ENCODE measurements at regions not wholly inside any gene's neighbourhood (a gene's known extent, or its start where the extent isn't known, plus 50 kb on each side); places are given as distances from the start of the nearest gene placed in this dataset.

GRCh38 chr12:107457362-107457935 lies 228.2 kb upstream of the PWP1 start:
- POLR2A ChIA-PET, result interaction anchor here (0.7 kb wide), 2 partner anchors 15 to 17 kb away, joined by 3 read pairs; no protein-coding TSS in a partner anchor
- Histone ChIP-seq H3K9me2 (ENCODE audit: insufficient read depth, low read length) (no peaks in the 10 kb centered on the region), H3K36me3 (ENCODE audit: insufficient read depth, low read length) (no peaks in the 10 kb centered on the region), H4K20me1 (ENCODE audit: insufficient read depth, low read length) (no peaks in the 10 kb centered on the region), H3K9me3 (ENCODE audit: low read length) (no peaks in the 10 kb centered on the region), H3K27ac (ENCODE audit: low read depth, low read length, poor library complexity, severe bottlenecking) (no peak overlapping the region), H3K4me3 (ENCODE audit: low read depth, low read length, poor library complexity, severe bottlenecking) (no peak overlapping the region), H3K4me1 (ENCODE audit: insufficient read depth, low read length, poor library complexity, severe bottlenecking) (no peaks in the 10 kb centered on the region), H3K79me2 (ENCODE audit: insufficient read depth, low read depth, low read length) (no peaks in the 10 kb centered on the region), H2AFZ (ENCODE audit: low read length) (no peak overlapping the region), H3K4me2 (ENCODE audit: low read length) (no peak overlapping the region)
- no peak for DNase-seq (ENCODE audit: low spot score)
- TF ChIP-seq EZH2phosphoT487 (IDR thresholded peaks at IDR 0.05; ENCODE audit: borderline replicate concordance, low read depth, low read length), result no peak
- no peak for TF ChIP-seq CTCF (conservative IDR thresholded peaks at IDR 0.05; ENCODE audit: low read length)
- intact Hi-C loops (cut with micrococcal nuclease; ENCODE audit: unreplicated experiment), result no loop called here
- CTCF ChIA-PET (ENCODE audit: unreplicated experiment), result no interaction called here
- no TSS peak for BruUV-seq (replicated peaks)

GRCh38 chr12:107458163-107458562 lies 227.4 kb upstream of the PWP1 start:
- Histone ChIP-seq H3K4me3 (ENCODE audit: low read depth, low read length, poor library complexity, severe bottlenecking) (no peak overlapping the region), H3K9me3 (ENCODE audit: low read length) (no peaks in the 10 kb centered on the region), H3K36me3 (ENCODE audit: insufficient read depth, low read length) (no peaks in the 10 kb centered on the region), H3K4me1 (ENCODE audit: insufficient read depth, low read length, poor library complexity, severe bottlenecking) (no peaks in the 10 kb centered on the region), H3K79me2 (ENCODE audit: insufficient read depth, low read depth, low read length) (no peaks in the 10 kb centered on the region), H3K4me2 (ENCODE audit: low read length) (no peak overlapping the region), H4K20me1 (ENCODE audit: insufficient read depth, low read length) (no peaks in the 10 kb centered on the region), H2AFZ (ENCODE audit: low read length) (no peak overlapping the region), H3K27ac (ENCODE audit: low read depth, low read length, poor library complexity, severe bottlenecking) (no peak overlapping the region), H3K9me2 (ENCODE audit: insufficient read depth, low read length) (no peaks in the 10 kb centered on the region)
- CTCF ChIA-PET (ENCODE audit: unreplicated experiment), result no interaction called here
- POLR2A ChIA-PET, result interaction anchor here (0.6 to 0.7 kb wide), 2 partner anchors 14 to 20 kb away, joined by 3 read pairs; no protein-coding TSS in a partner anchor
- BruUV-seq (replicated peaks), result no TSS peak
- no peak for TF ChIP-seq CTCF (conservative IDR thresholded peaks at IDR 0.05; ENCODE audit: low read length)
- no peak for TF ChIP-seq EZH2phosphoT487 (IDR thresholded peaks at IDR 0.05; ENCODE audit: borderline replicate concordance, low read depth, low read length)
- intact Hi-C loops (cut with micrococcal nuclease; ENCODE audit: unreplicated experiment), result no loop called here
- DNase-seq (ENCODE audit: low spot score), result no peak

- no peaks in the 10 kb centered on the region for H3K36me3 ChIP-seq (ENCODE audit: insufficient read depth, low read length)
- TF ChIP-seq CTCF (conservative IDR thresholded peaks at IDR 0.05; ENCODE audit: low read length) (no peak), EZH2phosphoT487 (IDR thresholded peaks at IDR 0.05; ENCODE audit: borderline replicate concordance, low read depth, low read length) (no peak)
- no peak for DNase-seq (ENCODE audit: low spot score)
- H3K9me3 ChIP-seq (ENCODE audit: low read length), result no peaks in the 10 kb centered on the region
- POLR2A ChIA-PET, result interaction anchor here (0.6 kb wide), 1 partner anchor 21 kb away, joined by 3 read pairs; no protein-coding TSS in a partner anchor
- H3K4me1 ChIP-seq (ENCODE audit: insufficient read depth, low read length, poor library complexity, severe bottlenecking), result no peaks in the 10 kb centered on the region
- H3K9me2 ChIP-seq (ENCODE audit: insufficient read depth, low read length), result no peaks in the 10 kb centered on the region
- no peak overlapping the region for H2AFZ ChIP-seq (ENCODE audit: low read length)
- no peak overlapping the region for H3K4me3 ChIP-seq (ENCODE audit: low read depth, low read length, poor library complexity, severe bottlenecking)
- intact Hi-C loops (cut with micrococcal nuclease; ENCODE audit: unreplicated experiment), result no loop called here
- no peaks in the 10 kb centered on the region for H4K20me1 ChIP-seq (ENCODE audit: insufficient read depth, low read length)
- no TSS peak for BruUV-seq (replicated peaks)
- H3K79me2 ChIP-seq (ENCODE audit: insufficient read depth, low read depth, low read length), result no peaks in the 10 kb centered on the region
- CTCF ChIA-PET (ENCODE audit: unreplicated experiment), result no interaction called here
- no peak overlapping the region for H3K27ac ChIP-seq (ENCODE audit: low read depth, low read length, poor library complexity, severe bottlenecking)
- H3K4me2 ChIP-seq (ENCODE audit: low read length), result no peak overlapping the region
Measured at GRCh38 chr12:107458990-107459389, 226.6 kb upstream of the PWP1 start.
